Type B pancreatic cell (in vitro differentiated cells): ENCODE measurements at regions not wholly inside any gene's neighbourhood (a gene's known extent, or its start where the extent isn't known, plus 50 kb on each side); places are given as distances from the start of the nearest gene placed in this dataset.

ENCODE experiments used
- DNase-seq: peaks from one replicate; pipeline ENCODE4 v3.0.0; 2021; ENCODE audit warnings: mixed read lengths; ENCODE audit not compliant: unreplicated experiment; ENCODE audit errors: extremely low spot score
- H3K27ac Mint-ChIP-seq: 2 replicates; pipeline ENCODE4 v1.8.0; 2021; ENCODE audit warnings: mild to moderate bottlenecking, mixed read lengths
- H3K27me3 Mint-ChIP-seq: 2 replicates; pipeline ENCODE4 v1.8.0; 2021; ENCODE audit warnings: mixed read lengths
- H3K36me3 Mint-ChIP-seq: 2 replicates; pipeline ENCODE4 v1.8.0; 2021; ENCODE audit warnings: mixed read lengths
- H3K4me1 Mint-ChIP-seq: one replicate; pipeline ENCODE4 v1.8.0; 2021; ENCODE audit warnings: mixed read lengths; ENCODE audit not compliant: unreplicated experiment
- H3K4me3 Mint-ChIP-seq: 2 replicates; pipeline ENCODE4 v1.8.0; 2021; ENCODE audit warnings: mild to moderate bottlenecking, mixed read lengths
- H3K9me3 Mint-ChIP-seq: 2 replicates; pipeline ENCODE4 v1.8.0; 2021; ENCODE audit warnings: mixed read lengths
- TF ChIP-seq, protein P1 (sequence below): fragments of 200-600 bp; sonication (generic); conservative IDR thresholded peaks from 2 replicates; pipeline ENCODE4 v1.5.0; 2021; ENCODE audit warnings: antibody characterized with exemption, mild to moderate bottlenecking

DNA sequence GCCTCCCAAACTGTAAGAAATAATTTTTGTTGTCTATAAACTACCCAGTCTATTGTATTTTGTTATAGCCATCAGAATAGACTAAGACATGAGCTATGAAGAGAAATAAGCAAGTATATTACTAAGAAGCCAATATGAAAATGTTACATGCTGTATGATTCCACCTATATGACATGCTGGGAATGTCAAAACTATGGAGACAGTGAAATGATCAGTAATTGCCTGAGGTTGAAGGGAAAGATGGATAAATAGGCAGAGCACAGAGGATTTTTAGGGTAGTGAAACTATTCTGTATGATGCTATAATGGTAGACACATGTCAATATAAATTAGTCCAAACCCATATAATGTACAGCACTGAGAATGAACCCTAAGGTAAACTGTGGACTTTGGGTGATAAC is 261.3 kb upstream of the PCDH15 start:
- peaks cover 5% of the 10 kb centered on the region for H3K9me3 Mint-ChIP-seq
- H3K36me3 Mint-ChIP-seq = no peaks in the 10 kb centered on the region
- H3K4me3 Mint-ChIP-seq = no peak overlapping the region
- no peak overlapping the region for H3K27ac Mint-ChIP-seq
- TF ChIP-seq, protein P1, sequence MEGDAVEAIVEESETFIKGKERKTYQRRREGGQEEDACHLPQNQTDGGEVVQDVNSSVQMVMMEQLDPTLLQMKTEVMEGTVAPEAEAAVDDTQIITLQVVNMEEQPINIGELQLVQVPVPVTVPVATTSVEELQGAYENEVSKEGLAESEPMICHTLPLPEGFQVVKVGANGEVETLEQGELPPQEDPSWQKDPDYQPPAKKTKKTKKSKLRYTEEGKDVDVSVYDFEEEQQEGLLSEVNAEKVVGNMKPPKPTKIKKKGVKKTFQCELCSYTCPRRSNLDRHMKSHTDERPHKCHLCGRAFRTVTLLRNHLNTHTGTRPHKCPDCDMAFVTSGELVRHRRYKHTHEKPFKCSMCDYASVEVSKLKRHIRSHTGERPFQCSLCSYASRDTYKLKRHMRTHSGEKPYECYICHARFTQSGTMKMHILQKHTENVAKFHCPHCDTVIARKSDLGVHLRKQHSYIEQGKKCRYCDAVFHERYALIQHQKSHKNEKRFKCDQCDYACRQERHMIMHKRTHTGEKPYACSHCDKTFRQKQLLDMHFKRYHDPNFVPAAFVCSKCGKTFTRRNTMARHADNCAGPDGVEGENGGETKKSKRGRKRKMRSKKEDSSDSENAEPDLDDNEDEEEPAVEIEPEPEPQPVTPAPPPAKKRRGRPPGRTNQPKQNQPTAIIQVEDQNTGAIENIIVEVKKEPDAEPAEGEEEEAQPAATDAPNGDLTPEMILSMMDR = no peak
- H3K27me3 Mint-ChIP-seq = no peaks in the 10 kb centered on the region
- DNase-seq = no peak
- no peaks in the 10 kb centered on the region for H3K4me1 Mint-ChIP-seq

DNA sequence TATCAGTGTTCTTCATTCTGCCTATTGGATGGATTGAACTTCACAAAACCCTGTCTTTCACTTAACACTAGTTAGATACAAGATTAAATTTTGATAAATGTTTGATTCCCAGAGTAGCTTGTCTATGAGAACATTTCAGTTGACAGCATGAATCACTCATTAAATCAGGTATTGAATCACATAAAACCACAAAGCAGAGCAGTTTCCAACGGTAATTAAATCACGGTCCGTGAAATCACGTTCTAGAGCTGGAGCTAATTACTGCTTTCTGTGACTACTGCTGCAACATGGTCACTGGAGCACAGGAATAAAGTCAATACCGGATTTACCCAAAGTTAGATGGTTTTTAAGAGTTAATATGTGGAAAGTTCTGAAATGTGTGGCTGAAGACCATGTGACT is 257.8 kb upstream of the PCDH15 start:
- no peaks in the 10 kb centered on the region for H3K9me3 Mint-ChIP-seq
- no peaks in the 10 kb centered on the region for H3K4me1 Mint-ChIP-seq
- TF ChIP-seq, protein P1 = no peak
- no peaks in the 10 kb centered on the region for H3K27me3 Mint-ChIP-seq
- H3K27ac Mint-ChIP-seq = no peak overlapping the region
- H3K36me3 Mint-ChIP-seq = no peaks in the 10 kb centered on the region
- H3K4me3 Mint-ChIP-seq = no peak overlapping the region
- no peak for DNase-seq

DNA sequence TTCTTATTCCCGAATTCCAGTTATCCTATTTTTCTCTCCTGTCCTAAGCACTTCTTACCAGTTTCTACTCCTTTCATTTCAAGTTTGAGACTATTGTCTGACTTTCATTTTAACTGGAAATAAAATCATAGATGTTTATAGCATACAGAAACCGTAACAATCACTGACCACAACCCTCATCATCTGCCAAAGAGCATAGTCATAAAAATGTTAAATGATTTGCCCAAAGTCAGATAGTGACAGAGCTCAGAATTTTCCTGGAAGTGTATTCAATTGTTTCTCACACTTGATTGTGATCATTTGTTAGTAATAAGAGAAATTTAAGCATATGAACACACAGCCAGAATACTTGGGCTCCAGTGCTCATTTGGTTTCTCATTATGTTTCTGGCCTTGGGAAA is 250.5 kb upstream of the PCDH15 start:
- TF ChIP-seq, protein P1 = no peak
- Mint-ChIP-seq H3K9me3 (no peaks in the 10 kb centered on the region), H3K27me3 (no peaks in the 10 kb centered on the region), H3K36me3 (no peaks in the 10 kb centered on the region), H3K4me1 (no peaks in the 10 kb centered on the region), H3K27ac (no peak overlapping the region), H3K4me3 (no peak overlapping the region)
- DNase-seq = no peak

DNA sequence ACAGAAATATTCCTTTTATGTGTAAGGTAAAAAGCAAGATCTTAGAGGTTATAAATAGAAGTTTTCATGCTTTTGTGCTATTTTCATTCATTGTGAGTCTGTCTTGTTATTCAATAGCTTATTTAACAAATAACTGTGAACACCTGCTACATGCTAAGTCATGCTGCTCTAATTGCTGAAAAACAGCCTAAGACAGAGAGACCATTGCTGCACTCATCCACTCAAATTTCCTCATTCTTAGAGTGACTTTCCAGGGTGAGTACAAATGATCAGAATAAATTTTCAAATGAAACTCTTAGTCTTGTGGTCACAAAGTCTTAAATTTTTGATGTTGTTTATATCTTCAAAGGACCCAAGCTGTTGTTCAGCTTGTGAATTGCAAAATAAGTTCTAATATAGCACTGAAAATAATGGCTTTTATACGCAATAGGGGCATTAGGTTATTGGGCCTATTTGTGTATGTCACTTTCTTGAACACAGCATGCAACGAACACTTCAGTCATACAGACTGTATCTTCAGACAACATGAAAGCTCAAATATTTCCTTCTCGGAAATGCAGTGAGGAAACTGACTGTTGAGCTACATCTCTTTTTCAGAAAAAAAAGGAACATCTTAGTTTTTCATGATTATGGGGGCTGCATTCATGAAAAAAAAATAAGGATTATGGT is 247.9 kb upstream of the PCDH15 start:
- DNase-seq = no peak
- Mint-ChIP-seq H3K9me3 (no peaks in the 10 kb centered on the region), H3K27ac (peak overlapping the region; percentile 11), H3K36me3 (no peaks in the 10 kb centered on the region), H3K4me1 (no peaks in the 10 kb centered on the region), H3K27me3 (no peaks in the 10 kb centered on the region), H3K4me3 (no peak overlapping the region)
- TF ChIP-seq, protein P1 = no peak

DNA sequence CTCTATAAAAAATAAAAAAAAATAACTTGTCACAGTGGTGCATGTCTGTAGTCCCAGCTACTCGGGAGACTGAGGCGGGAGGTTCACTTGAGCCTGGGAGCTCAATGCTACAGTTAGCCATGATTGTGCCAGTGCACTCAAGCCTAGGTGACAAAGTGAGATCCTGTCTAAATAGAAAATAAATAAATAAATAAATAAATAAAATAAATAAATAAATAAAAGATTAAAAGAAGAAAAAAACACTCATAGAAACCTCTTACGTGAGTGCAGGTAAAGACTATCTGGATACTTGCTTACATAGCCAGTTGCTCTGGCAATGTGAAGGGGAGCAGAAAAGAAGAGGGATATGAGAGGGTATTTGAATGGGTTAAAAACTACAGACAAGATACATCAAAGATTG is 242.5 kb upstream of the PCDH15 start:
- no peak overlapping the region for H3K27ac Mint-ChIP-seq
- H3K36me3 Mint-ChIP-seq = no peaks in the 10 kb centered on the region
- H3K4me3 Mint-ChIP-seq = no peak overlapping the region
- no peak for DNase-seq
- no peaks in the 10 kb centered on the region for H3K9me3 Mint-ChIP-seq
- H3K27me3 Mint-ChIP-seq = no peaks in the 10 kb centered on the region
- TF ChIP-seq, protein P1 = no peak
- no peaks in the 10 kb centered on the region for H3K4me1 Mint-ChIP-seq

DNA sequence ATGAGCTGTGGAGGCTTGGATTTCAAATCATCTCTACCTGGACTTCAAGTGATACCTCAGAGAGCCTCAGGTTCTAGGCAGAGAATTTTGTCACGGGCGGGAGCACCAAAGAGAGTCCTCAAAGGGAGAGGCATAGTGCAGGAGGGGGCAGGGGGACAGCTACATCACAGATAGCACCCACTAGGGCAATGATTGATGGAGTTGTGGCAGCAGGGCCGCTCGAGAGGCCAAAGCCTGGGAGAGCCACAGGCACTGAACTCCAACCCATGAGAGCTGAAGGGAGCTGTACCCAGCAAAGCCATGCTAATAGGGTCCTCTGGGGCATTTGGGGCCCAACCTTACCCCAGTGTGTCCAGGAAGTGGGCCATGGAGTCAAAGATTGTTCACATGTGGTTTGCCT is 232.0 kb upstream of the PCDH15 start:
- Mint-ChIP-seq H3K36me3 (no peaks in the 10 kb centered on the region), H3K9me3 (peaks cover 6% of the 10 kb centered on the region), H3K27me3 (no peaks in the 10 kb centered on the region), H3K4me1 (no peaks in the 10 kb centered on the region), H3K27ac (no peak overlapping the region), H3K4me3 (no peak overlapping the region)
- TF ChIP-seq, protein P1 = no peak
- no peak for DNase-seq
